H1 (cell line): ENCODE measurements at regions not wholly inside any gene's neighbourhood (a gene's known extent, or its start where the extent isn't known, plus 50 kb on each side); places are given as distances from the start of the nearest gene placed in this dataset.

Experiments used
- CTCF ChIA-PET: fragments of 300-600 bp; sonication (Branson Sonifier 250); formaldehyde crosslinking; loops from one replicate; lab custom pipeline; 2021; ENCODE audit not compliant: partially characterized antibody; lab: Charles Lee
- POLR2A ChIA-PET: fragments of 300-600 bp; sonication (Branson Sonifier 250); formaldehyde crosslinking; loops from one replicate; lab custom pipeline; 2021; ENCODE audit warnings: inconsistent platforms; ENCODE audit not compliant: partially characterized antibody; lab: Charles Lee
- DNase-seq, 2 experiments: peaks; one replicate each; pipeline versions ENCODE4 v3.0.0 to v3.0.0-alpha.2; 2010 to 2022; ENCODE audit warnings: low spot score in 2 of 2, low read depth in 1 of 2, mixed read lengths in 1 of 2
- FAIRE-seq: peaks from 2 replicates; lab custom pipeline; 2011; peaks lifted over from hg19 to GRCh38; lab: Jason Lieb, UNC
- H2AFZ ChIP-seq: 2 replicates; pipeline ENCODE4 v1.8.1; 2012; ENCODE audit warnings: low read length, inconsistent platforms
- H2AK5ac ChIP-seq: 2 replicates; pipeline ENCODE4 v1.6.1; 2013; ENCODE audit warnings: low read depth, low read length
- H2BK120ac ChIP-seq: replicated peaks from 2 replicates; pipeline ENCODE3; 2013; ENCODE audit warnings: low read depth, low read length, inconsistent platforms
- H2BK12ac ChIP-seq: 2 replicates; pipeline ENCODE4 v1.6.1; 2013; ENCODE audit warnings: low read depth, low read length
- H2BK15ac ChIP-seq: 2 replicates; pipeline ENCODE4 v1.6.1; 2013; ENCODE audit warnings: low read length
- H2BK20ac ChIP-seq: 2 replicates; pipeline ENCODE4 v1.6.1; 2013; ENCODE audit warnings: low read length
- H2BK5ac ChIP-seq: 2 replicates; pipeline ENCODE4 v1.6.1; 2013; ENCODE audit warnings: low read depth, low read length
- H3K14ac ChIP-seq: 2 replicates; pipeline ENCODE4 v1.6.1; 2013; ENCODE audit warnings: inconsistent platforms; ENCODE audit not compliant: insufficient read length
- H3K18ac ChIP-seq: 2 replicates; pipeline ENCODE4 v1.6.1; 2013; ENCODE audit warnings: low read length; ENCODE audit errors: extremely low read depth
- H3K23ac ChIP-seq: 2 replicates; pipeline ENCODE4 v1.6.1; 2013; ENCODE audit warnings: inconsistent platforms; ENCODE audit not compliant: insufficient read length
- H3K23me2 ChIP-seq: 2 replicates; pipeline ENCODE4 v1.6.1; 2013; ENCODE audit warnings: low read depth, low read length
- H3K27ac ChIP-seq: 2 replicates; pipeline ENCODE4 v1.6.1; 2011; ENCODE audit warnings: low read depth, low read length, inconsistent platforms
- H3K27me3 ChIP-seq, 4 experiments: replicated peaks in 1 of 4; 1 replicate in 1 of 4; 2 replicates in 3 of 4; pipeline versions ENCODE4 v1.6.1 to v1.8.1; 2011 to 2013; ENCODE audit warnings: low read length in 3 of 4, mild to moderate bottlenecking in 3 of 4, inconsistent platforms in 2 of 4, mixed read lengths in 2 of 4, moderate library complexity in 1 of 4; ENCODE audit not compliant: control insufficient read depth in 3 of 4, insufficient read depth in 3 of 4; ENCODE audit errors: extremely low read depth in 1 of 4
- H3K36me3 ChIP-seq, 4 experiments: 2 replicates each; pipeline versions ENCODE4 v1.6.1 to v1.8.1; 2011 to 2013; ENCODE audit warnings: mild to moderate bottlenecking in 4 of 4, low read length in 3 of 4, moderate library complexity in 2 of 4, control low read depth in 1 of 4, inconsistent platforms in 1 of 4; ENCODE audit not compliant: insufficient read depth in 4 of 4, control insufficient read depth in 2 of 4
- H3K4ac ChIP-seq: replicated peaks from 2 replicates; pipeline ENCODE3; 2013; ENCODE audit warnings: low read length, low read depth, mixed read lengths, inconsistent platforms; ENCODE audit not compliant: insufficient read length
- H3K4me1 ChIP-seq, 4 experiments: replicated peaks in 1 of 4; 1 replicate in 1 of 4; 2 replicates in 3 of 4; pipeline versions ENCODE4 v1.6.1 to v1.8.1; 2011 to 2013; ENCODE audit warnings: low read length in 3 of 4, inconsistent platforms in 2 of 4, mixed read lengths in 1 of 4; ENCODE audit not compliant: insufficient read depth in 4 of 4, control insufficient read depth in 3 of 4
- H3K4me2 ChIP-seq, 2 experiments: 2 replicates each; pipeline versions ENCODE4 v1.6.1 to v1.8.1; 2011 to 2013; ENCODE audit warnings: low read depth in 2 of 2, low read length in 2 of 2, control low read depth in 1 of 2, inconsistent platforms in 1 of 2, mild to moderate bottlenecking in 1 of 2; ENCODE audit not compliant: insufficient read depth in 1 of 2
- H3K4me3 ChIP-seq, 4 experiments: fragments of 200-600, 300-600 bp in 1 of 4; sonication (generic), shearing (Covaris generic), sonication (Bioruptor Twin) in 1 of 4; 2 replicates each; pipeline versions ENCODE4 v1.5.1 to v1.8.1; 2011 to 2016; ENCODE audit warnings: low read length in 4 of 4, low read depth in 3 of 4, control low read depth in 2 of 4, inconsistent platforms in 2 of 4, mild to moderate bottlenecking in 2 of 4, mixed read lengths in 1 of 4, moderate library complexity in 1 of 4; ENCODE audit not compliant: insufficient read depth in 2 of 4; ENCODE audit errors: extremely low read depth in 1 of 4
- H3K56ac ChIP-seq: replicated peaks from 2 replicates; pipeline ENCODE3; 2013; ENCODE audit warnings: low read depth, mild to moderate bottlenecking, mixed read lengths, low read length, inconsistent platforms; ENCODE audit not compliant: insufficient read length
- H3K79me1 ChIP-seq: 2 replicates; pipeline ENCODE4 v1.6.1; 2013; ENCODE audit warnings: low read depth, low read length, control low read depth
- H3K79me2 ChIP-seq, 2 experiments: 2 replicates each; pipeline versions ENCODE4 v1.6.1 to v1.8.1; 2012 to 2013; ENCODE audit warnings: low read length in 2 of 2, mild to moderate bottlenecking in 2 of 2, inconsistent platforms in 1 of 2; ENCODE audit not compliant: insufficient read depth in 2 of 2, control insufficient read depth in 1 of 2
- H3K9ac ChIP-seq, 4 experiments: replicated peaks in 1 of 4; 1 replicate in 1 of 4; 2 replicates in 3 of 4; pipeline versions ENCODE4 v1.6.1 to v1.8.1; 2011 to 2013; ENCODE audit warnings: low read depth in 3 of 4, low read length in 3 of 4, control low read depth in 2 of 4, mild to moderate bottlenecking in 2 of 4, moderate library complexity in 2 of 4, inconsistent platforms in 1 of 4; ENCODE audit errors: extremely low read depth in 1 of 4
- H3K9me3 ChIP-seq, 2 experiments: 2 replicates each; pipeline versions ENCODE4 v1.6.1 to v1.8.1; 2012 to 2013; ENCODE audit warnings: mild to moderate bottlenecking in 2 of 2, moderate library complexity in 2 of 2, control low read depth in 1 of 2, inconsistent platforms in 1 of 2, low read depth in 1 of 2, low read length in 1 of 2, mixed read lengths in 1 of 2; ENCODE audit not compliant: insufficient read depth in 2 of 2
- H4K20me1 ChIP-seq, 2 experiments: replicated peaks in 1 of 2; 2 replicates each; pipeline versions ENCODE3 to v1.8.1; 2011 to 2013; ENCODE audit warnings: inconsistent platforms in 2 of 2, low read length in 2 of 2, mild to moderate bottlenecking in 1 of 2; ENCODE audit not compliant: insufficient read depth in 2 of 2, control insufficient read depth in 1 of 2
- H4K5ac ChIP-seq: 2 replicates; pipeline ENCODE4 v1.6.1; 2013; ENCODE audit warnings: low read length, low read depth, mixed read lengths, inconsistent platforms; ENCODE audit not compliant: insufficient read length
- H4K8ac ChIP-seq: 2 replicates; pipeline ENCODE4 v1.8.0; 2013; ENCODE audit warnings: mild to moderate bottlenecking, moderate library complexity, low read length, inconsistent platforms; ENCODE audit not compliant: insufficient read depth; ENCODE audit errors: extremely low read depth
- H4K91ac ChIP-seq: replicated peaks from 2 replicates; pipeline ENCODE3; 2013; ENCODE audit warnings: low read length, mixed read lengths, inconsistent platforms; ENCODE audit not compliant: insufficient read length
- HDAC2 ChIP-seq, 2 experiments: fragments of 300-600 bp in 1 of 2; sonication (generic) in 1 of 2; IDR thresholded peaks; 2 replicates each; pipeline ENCODE4 v1.6.1; 2011 to 2012; ENCODE audit warnings: low read depth in 2 of 2, low read length in 2 of 2, mild to moderate bottlenecking in 2 of 2, moderate library complexity in 2 of 2, borderline replicate concordance in 1 of 2, inconsistent platforms in 1 of 2
- PHF8 ChIP-seq: fragments of 200-600 bp; sonication (generic); conservative IDR thresholded peaks from 2 replicates; pipeline ENCODE4 v1.7.1; 2012; ENCODE audit warnings: low read depth, mild to moderate bottlenecking, inconsistent platforms, low read length, moderate library complexity
- RNF2 ChIP-seq: fragments of 200-900, 300-1000 bp; sonication (generic); IDR thresholded peaks from 2 replicates; pipeline ENCODE4 v1.7.1; 2016; ENCODE audit warnings: borderline replicate concordance, low read depth, mild to moderate bottlenecking, antibody characterized with exemption, low read length; ENCODE audit not compliant: poor library complexity, severe bottlenecking; ENCODE audit errors: missing control alignments
- SP4 ChIP-seq: IDR thresholded peaks from 2 replicates; pipeline ENCODE4 v1.6.1; 2012; ENCODE audit warnings: low read length, inconsistent platforms
- WGBS, 2 experiments: shearing (Covaris generic) in 1 of 2; methylation state at CpG; one replicate each; pipeline versions ENCODE4 v1.1.6 to v1.1.7; 2013 to 2015; ENCODE audit warnings: low lambda C conversion rate in 2 of 2, mixed read lengths in 2 of 2, inconsistent platforms in 1 of 2, low coverage in 1 of 2, missing lambda C conversion rate in 1 of 2; ENCODE audit not compliant: insufficient replicate concordance in 2 of 2, insufficient coverage in 1 of 2, insufficient read length in 1 of 2; ENCODE audit errors: extremely low coverage in 1 of 2, missing lambda C conversion rate in 1 of 2; 5-methylcytosine and 5-hydroxymethylcytosine counted together

DNA sequence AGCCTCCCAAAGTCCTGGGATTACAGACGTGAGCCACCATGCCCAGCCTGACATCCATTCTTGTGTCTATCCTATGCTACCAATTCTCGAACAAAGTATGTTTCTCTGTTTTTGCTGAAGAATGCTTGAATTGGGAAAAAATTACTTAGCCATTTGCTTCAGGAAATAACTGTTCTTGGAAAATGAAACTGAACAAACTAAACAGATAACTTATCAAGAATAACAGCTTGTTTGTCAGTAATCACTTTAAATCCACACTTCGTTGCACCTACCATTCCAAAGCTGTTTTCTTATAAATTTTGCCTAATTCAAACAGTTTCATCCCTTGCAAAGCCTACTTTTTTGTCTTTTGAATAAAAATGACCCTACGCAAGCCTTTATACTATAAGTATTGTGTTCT is 672.9 kb downstream of the SUCLG1 start:
- Histone ChIP-seq H4K20me1 (no peaks in the 10 kb centered on the region), H3K9me3 (no peaks in the 10 kb centered on the region), H4K8ac (no peak overlapping the region), H3K56ac (no peak overlapping the region), H3K4me1 (peaks cover 0 to 3% (median 1%) of the 10 kb centered on the region in 4 experiments; a peak in 2 of 7 replicates), H2AFZ (no peak overlapping the region), H4K5ac (no peak overlapping the region), H3K23me2 (no peaks in the 10 kb centered on the region), H2BK15ac (no peak overlapping the region), H3K4ac (no peak overlapping the region), H2BK12ac (no peak overlapping the region), H3K4me2 (no peak overlapping the region), H2BK20ac (no peak overlapping the region), H3K79me1 (no peaks in the 10 kb centered on the region), H3K27me3 (no peaks in the 10 kb centered on the region), H4K91ac (no peak overlapping the region), H3K14ac (no peak overlapping the region), H2AK5ac (no peak overlapping the region), H3K36me3 (no peaks in the 10 kb centered on the region), H3K4me3 (no peak overlapping the region), H3K23ac (no peak overlapping the region), H3K79me2 (no peaks in the 10 kb centered on the region), H3K27ac (no peak overlapping the region), H2BK5ac (no peak overlapping the region), H3K9ac (no peak overlapping the region), H2BK120ac (no peak overlapping the region), H3K18ac (no peak overlapping the region)
- DNase-seq, result no peak
- CTCF ChIA-PET, result interaction anchor here (2.6 kb wide), 1 partner anchor 529 kb away, joined by 6 read pairs; no protein-coding TSS in a partner anchor
- no peak for FAIRE-seq
- TF ChIP-seq SP4, result no peak
- TF ChIP-seq PHF8, result no peak
- TF ChIP-seq RNF2, result no peak
- TF ChIP-seq HDAC2 (IDR thresholded peaks at IDR 0.05; ENCODE audit: borderline replicate concordance in 1 of 2, low read depth in 2 of 2, low read length in 2 of 2), result no peak
- 88% methylated on average over 4 of the region's 4 CpGs; no CpG with 5 or more reads in 1 of the 2 experiments for WGBS, 2 experiments
- POLR2A ChIA-PET, result no interaction called here
